Suprapubic skin (tissue), 4 donors: ENCODE measurements at regions not wholly inside any gene's neighbourhood (a gene's known extent, or its start where the extent isn't known, plus 50 kb on each side); places are given as distances from the start of the nearest gene placed in this dataset.

ENCODE experiments used
- POLR2A ChIP-seq, 2 donors: fragments of 450-650 bp; IDR thresholded peaks; one replicate each; pipeline ENCODE4 v1.6.1; 2017; ENCODE audit warnings: antibody characterized with exemption in 2 of 2, mild to moderate bottlenecking in 2 of 2, moderate library complexity in 2 of 2
- POLR2AphosphoS5 ChIP-seq, 3 donors: sonication (generic); formaldehyde crosslinking; IDR thresholded peaks; one replicate each; pipeline ENCODE4 v1.6.1; 2017; ENCODE audit warnings: antibody characterized with exemption in 3 of 3
- TF ChIP-seq, protein P1 (sequence below), 2 donors: fragments of 200-600 bp in 1 of 2; fragments of 450-650 bp in 1 of 2; sonication (generic) in 1 of 2; IDR thresholded peaks; one replicate each; pipeline ENCODE4 v1.5.1; 2016 to 2019; ENCODE audit warnings: antibody characterized with exemption in 2 of 2, mild to moderate bottlenecking in 1 of 2, moderate library complexity in 1 of 2

DNA sequence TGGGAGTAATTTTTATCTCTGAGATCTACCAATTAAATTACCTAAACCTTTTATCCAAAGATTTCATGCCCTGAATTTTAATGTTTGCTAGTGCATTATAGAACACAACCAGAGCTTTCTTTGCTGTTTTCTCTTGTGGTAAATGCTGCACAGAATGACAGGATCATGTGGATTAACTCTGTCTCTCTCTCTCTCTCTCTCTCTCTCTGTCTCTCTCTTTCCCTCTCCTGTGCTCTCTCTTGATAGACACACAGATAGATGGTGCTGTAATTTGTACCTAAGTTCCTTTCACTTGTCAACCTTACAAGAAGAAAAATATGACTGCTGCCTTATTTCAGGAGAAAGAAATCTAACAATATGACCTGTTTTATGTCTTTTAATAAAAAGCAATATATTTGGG, 211.2 kb upstream of the WDFY3 start:
- TF ChIP-seq, protein P1, sequence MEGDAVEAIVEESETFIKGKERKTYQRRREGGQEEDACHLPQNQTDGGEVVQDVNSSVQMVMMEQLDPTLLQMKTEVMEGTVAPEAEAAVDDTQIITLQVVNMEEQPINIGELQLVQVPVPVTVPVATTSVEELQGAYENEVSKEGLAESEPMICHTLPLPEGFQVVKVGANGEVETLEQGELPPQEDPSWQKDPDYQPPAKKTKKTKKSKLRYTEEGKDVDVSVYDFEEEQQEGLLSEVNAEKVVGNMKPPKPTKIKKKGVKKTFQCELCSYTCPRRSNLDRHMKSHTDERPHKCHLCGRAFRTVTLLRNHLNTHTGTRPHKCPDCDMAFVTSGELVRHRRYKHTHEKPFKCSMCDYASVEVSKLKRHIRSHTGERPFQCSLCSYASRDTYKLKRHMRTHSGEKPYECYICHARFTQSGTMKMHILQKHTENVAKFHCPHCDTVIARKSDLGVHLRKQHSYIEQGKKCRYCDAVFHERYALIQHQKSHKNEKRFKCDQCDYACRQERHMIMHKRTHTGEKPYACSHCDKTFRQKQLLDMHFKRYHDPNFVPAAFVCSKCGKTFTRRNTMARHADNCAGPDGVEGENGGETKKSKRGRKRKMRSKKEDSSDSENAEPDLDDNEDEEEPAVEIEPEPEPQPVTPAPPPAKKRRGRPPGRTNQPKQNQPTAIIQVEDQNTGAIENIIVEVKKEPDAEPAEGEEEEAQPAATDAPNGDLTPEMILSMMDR (IDR thresholded peaks at IDR 0.05): no peak
- TF ChIP-seq POLR2A (IDR thresholded peaks at IDR 0.05) (no peak), POLR2AphosphoS5 (IDR thresholded peaks at IDR 0.05) (no peak)
